ENCODE measurements at regions not wholly inside any gene's neighbourhood (a gene's known extent, or its start where the extent isn't known, plus 50 kb on each side); places are given as distances from the start of the nearest gene placed in this dataset.
A peak's percentile ranks its signal among the peaks of the same experiment; 100 is the strongest.

GRCh38 chr14:58963873-58964597 lies 224.4 kb upstream of the DAAM1 start:
- Histone ChIP-seq H3K27ac (no peak overlapping the region), H3K4me3 (no peak overlapping the region), H3K9me3 (no peaks in the 10 kb centered on the region), H3K27me3 (no peaks in the 10 kb centered on the region), H3K36me3 (no peaks in the 10 kb centered on the region), H3K4me1 (ENCODE audit: insufficient read depth) (peaks cover 7% of the 10 kb centered on the region)
- intact Hi-C loops (cut with DNase I), result no loop called here
- 93 to 97% (median 96%) methylated on average over 5 of the region's 5 CpGs for WGBS, 3 donors
- TF ChIP-seq EP300 (IDR thresholded peaks at IDR 0.05) (no peak), POLR2A (IDR thresholded peaks at IDR 0.05) (no peak)
- TF ChIP-seq, protein P1, sequence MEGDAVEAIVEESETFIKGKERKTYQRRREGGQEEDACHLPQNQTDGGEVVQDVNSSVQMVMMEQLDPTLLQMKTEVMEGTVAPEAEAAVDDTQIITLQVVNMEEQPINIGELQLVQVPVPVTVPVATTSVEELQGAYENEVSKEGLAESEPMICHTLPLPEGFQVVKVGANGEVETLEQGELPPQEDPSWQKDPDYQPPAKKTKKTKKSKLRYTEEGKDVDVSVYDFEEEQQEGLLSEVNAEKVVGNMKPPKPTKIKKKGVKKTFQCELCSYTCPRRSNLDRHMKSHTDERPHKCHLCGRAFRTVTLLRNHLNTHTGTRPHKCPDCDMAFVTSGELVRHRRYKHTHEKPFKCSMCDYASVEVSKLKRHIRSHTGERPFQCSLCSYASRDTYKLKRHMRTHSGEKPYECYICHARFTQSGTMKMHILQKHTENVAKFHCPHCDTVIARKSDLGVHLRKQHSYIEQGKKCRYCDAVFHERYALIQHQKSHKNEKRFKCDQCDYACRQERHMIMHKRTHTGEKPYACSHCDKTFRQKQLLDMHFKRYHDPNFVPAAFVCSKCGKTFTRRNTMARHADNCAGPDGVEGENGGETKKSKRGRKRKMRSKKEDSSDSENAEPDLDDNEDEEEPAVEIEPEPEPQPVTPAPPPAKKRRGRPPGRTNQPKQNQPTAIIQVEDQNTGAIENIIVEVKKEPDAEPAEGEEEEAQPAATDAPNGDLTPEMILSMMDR (IDR thresholded peaks at IDR 0.05), result no peak
- DNase-seq, result no peak

GRCh38 chr14:58964598-58964928 lies 223.9 kb upstream of the DAAM1 start:
- H3K4me1 ChIP-seq (ENCODE audit: insufficient read depth), result peaks cover 7% of the 10 kb centered on the region
- H3K27me3 ChIP-seq, result no peaks in the 10 kb centered on the region
- no peak for DNase-seq
- no peak overlapping the region for H3K27ac ChIP-seq
- intact Hi-C loops (cut with DNase I), result no loop called here
- H3K36me3 ChIP-seq, result no peaks in the 10 kb centered on the region
- TF ChIP-seq, protein P1 (IDR thresholded peaks at IDR 0.05), result no peak
- TF ChIP-seq POLR2A (IDR thresholded peaks at IDR 0.05) (no peak), EP300 (IDR thresholded peaks at IDR 0.05) (no peak)
- H3K9me3 ChIP-seq, result no peaks in the 10 kb centered on the region
- WGBS, 3 donors, result 95 to 97% (median 97%) methylated on average over 9 of the region's 9 CpGs
- H3K4me3 ChIP-seq, result no peak overlapping the region

GRCh38 chr14:58965601-58966000 lies 222.9 kb upstream of the DAAM1 start:
- intact Hi-C loops (cut with DNase I), result no loop called here
- Histone ChIP-seq H3K9me3 (no peaks in the 10 kb centered on the region), H3K4me1 (ENCODE audit: insufficient read depth) (peaks cover 13% of the 10 kb centered on the region), H3K27me3 (no peaks in the 10 kb centered on the region), H3K27ac (no peak overlapping the region), H3K4me3 (no peak overlapping the region), H3K36me3 (no peaks in the 10 kb centered on the region)
- WGBS, 3 donors, result 59 to 74% (median 63%) methylated on average over 1 of the region's 1 CpG
- no peak for DNase-seq
- no peak for TF ChIP-seq EP300 (IDR thresholded peaks at IDR 0.05)
- no peak for TF ChIP-seq POLR2A (IDR thresholded peaks at IDR 0.05)
- TF ChIP-seq, protein P1 (IDR thresholded peaks at IDR 0.05), result no peak

DNA sequence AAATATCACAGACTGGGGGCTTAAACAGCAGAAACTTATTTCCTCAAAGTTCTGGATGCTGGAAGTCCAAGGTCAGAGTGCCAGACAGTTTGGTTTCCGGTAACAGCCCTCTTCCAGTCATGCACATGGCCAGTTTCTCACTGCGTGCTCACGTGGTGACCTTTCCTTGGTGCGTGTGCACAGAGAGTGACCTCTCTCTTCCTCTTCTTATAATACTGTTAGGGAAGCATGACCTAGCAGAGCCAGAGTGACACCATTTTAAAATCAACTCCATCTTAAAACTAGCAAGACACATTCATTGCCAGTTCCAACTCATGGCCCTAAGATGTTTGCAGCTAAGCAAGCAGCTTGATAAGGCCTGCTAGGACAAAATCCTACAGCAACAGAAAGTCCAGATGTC lies 221.5 kb upstream of the DAAM1 start:
- Histone ChIP-seq H3K27ac (no peak overlapping the region), H3K27me3 (no peaks in the 10 kb centered on the region), H3K4me1 (ENCODE audit: insufficient read depth) (peaks cover 11% of the 10 kb centered on the region), H3K9me3 (no peaks in the 10 kb centered on the region), H3K4me3 (no peak overlapping the region), H3K36me3 (no peaks in the 10 kb centered on the region)
- DNase-seq, result peak in 3 of 5 donors; percentile 25 to 40 (median 26)
- 14 to 32% (median 23%) methylated on average over 4 of the region's 4 CpGs for WGBS, 3 donors
- intact Hi-C loops (cut with DNase I), result no loop called here
- TF ChIP-seq EP300 (IDR thresholded peaks at IDR 0.05), result no peak
- TF ChIP-seq, protein P1 (IDR thresholded peaks at IDR 0.05), result no peak
- TF ChIP-seq POLR2A (IDR thresholded peaks at IDR 0.05), result no peak
